Kidney epithelial cell (primary cell): ENCODE measurements at regions not wholly inside any gene's neighbourhood (a gene's known extent, or its start where the extent isn't known, plus 50 kb on each side); places are given as distances from the start of the nearest gene placed in this dataset.

Experiments used
- DNase-seq: peaks from one replicate; pipeline ENCODE4 v3.0.0-alpha.2; 2010; ENCODE audit warnings: low read depth
- H3K27me3 ChIP-seq: 2 replicates; pipeline ENCODE4 v1.6.0; 2011; ENCODE audit warnings: low read length; ENCODE audit not compliant: control insufficient read depth, insufficient read depth
- H3K36me3 ChIP-seq: 2 replicates; pipeline ENCODE4 v1.5.1; 2011; ENCODE audit warnings: low read length; ENCODE audit not compliant: control insufficient read depth, insufficient read depth
- H3K4me3 ChIP-seq: 2 replicates; pipeline ENCODE4 v1.5.1; 2011; ENCODE audit warnings: low read depth, mild to moderate bottlenecking, control low read depth, low read length
- TF ChIP-seq, protein P1 (sequence below): IDR thresholded peaks from 2 replicates; pipeline ENCODE4 v1.5.1; 2011; ENCODE audit warnings: mild to moderate bottlenecking, moderate library complexity, low read length, control low read depth, inconsistent platforms; ENCODE audit not compliant: insufficient read depth, poor library complexity, severe bottlenecking

DNA sequence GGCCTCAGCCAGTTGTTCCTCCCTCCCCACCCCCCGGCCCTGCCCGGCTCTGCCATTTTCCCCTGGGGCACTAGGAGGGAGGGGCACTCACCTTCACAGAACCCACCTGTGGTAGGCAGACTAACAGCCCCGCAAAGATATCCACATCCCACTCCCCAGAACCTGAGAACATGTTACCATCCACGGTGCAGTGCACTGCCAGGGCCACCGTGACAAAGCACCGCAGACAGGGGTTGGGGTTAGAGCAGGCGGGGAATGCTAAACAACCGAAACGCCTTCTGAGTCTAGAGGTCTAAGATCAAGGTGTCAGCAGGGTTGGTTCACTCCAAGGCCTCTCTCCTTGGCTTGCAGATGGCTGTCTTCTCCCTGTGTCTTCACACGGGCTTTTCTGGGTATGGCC lies 57.4 kb upstream of the NCOR2 start:
- DNase-seq = no peak
- TF ChIP-seq, protein P1, sequence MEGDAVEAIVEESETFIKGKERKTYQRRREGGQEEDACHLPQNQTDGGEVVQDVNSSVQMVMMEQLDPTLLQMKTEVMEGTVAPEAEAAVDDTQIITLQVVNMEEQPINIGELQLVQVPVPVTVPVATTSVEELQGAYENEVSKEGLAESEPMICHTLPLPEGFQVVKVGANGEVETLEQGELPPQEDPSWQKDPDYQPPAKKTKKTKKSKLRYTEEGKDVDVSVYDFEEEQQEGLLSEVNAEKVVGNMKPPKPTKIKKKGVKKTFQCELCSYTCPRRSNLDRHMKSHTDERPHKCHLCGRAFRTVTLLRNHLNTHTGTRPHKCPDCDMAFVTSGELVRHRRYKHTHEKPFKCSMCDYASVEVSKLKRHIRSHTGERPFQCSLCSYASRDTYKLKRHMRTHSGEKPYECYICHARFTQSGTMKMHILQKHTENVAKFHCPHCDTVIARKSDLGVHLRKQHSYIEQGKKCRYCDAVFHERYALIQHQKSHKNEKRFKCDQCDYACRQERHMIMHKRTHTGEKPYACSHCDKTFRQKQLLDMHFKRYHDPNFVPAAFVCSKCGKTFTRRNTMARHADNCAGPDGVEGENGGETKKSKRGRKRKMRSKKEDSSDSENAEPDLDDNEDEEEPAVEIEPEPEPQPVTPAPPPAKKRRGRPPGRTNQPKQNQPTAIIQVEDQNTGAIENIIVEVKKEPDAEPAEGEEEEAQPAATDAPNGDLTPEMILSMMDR = no peak

DNA sequence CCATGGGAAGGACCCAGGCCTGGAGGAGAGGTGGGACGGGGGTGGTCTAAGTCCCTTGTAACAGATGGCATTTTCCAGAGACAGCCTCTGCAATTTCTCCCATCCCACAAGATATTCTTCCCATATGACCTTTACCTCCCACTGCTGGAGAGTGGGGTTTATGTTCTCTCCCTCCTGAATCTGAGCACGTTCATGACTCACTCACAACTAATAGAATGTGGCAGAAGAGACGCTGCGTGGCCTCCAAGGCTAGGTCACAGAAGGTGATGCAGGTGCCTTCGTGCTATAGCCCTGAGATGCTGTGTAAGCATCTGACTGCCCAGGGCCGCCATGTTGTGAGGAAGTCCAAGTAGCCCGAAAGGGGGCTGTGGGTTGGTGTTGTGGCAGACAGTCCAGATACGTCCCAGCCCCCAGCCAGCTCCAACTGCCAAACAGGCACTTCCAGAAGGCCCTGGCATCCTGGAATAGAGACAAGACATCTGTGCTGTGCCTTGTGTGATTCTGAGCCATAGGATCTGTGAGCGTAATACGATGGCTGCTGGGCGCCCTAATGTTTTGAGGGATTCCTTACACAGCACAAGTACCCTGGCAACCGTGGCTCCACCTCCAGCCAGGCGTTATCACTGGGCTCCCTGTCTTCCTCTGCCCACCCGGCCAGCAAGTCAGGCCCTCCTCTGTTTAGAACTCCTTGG lies 56.1 kb upstream of the NCOR2 start:
- TF ChIP-seq, protein P1 = no peak
- Histone ChIP-seq H3K4me3 (no peak overlapping the region), H3K36me3 (no peaks in the 10 kb centered on the region), H3K27me3 (no peaks in the 10 kb centered on the region)
- DNase-seq = no peak

More for the DNA sequence above, 57.4 kb upstream of the NCOR2 start:
- Histone ChIP-seq H3K27me3 (no peaks in the 10 kb centered on the region), H3K36me3 (no peaks in the 10 kb centered on the region), H3K4me3 (no peak overlapping the region)

DNA sequence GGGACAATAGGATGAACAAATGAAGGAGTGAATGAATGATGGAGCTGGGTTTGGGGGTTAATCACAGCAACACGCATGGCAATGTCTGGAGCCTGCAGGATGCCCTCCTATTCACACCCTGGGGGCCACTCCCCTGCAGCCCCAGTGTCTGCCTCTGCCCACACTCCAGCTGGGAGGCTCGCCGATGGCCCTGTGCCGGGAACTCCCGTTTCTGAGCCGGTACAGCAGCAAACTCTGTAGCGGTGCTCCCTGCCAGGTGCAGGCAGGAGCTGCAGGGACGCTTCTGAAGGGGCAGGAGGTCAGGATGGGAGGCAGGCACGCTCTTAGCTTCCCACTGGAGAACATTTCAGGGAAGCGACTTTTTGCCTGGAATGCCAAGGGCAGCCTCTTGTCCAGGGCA lies 55.4 kb upstream of the NCOR2 start:
- Histone ChIP-seq H3K36me3 (no peaks in the 10 kb centered on the region), H3K27me3 (peaks cover 4% of the 10 kb centered on the region), H3K4me3 (no peak overlapping the region)
- DNase-seq = no peak
- TF ChIP-seq, protein P1 = no peak

DNA sequence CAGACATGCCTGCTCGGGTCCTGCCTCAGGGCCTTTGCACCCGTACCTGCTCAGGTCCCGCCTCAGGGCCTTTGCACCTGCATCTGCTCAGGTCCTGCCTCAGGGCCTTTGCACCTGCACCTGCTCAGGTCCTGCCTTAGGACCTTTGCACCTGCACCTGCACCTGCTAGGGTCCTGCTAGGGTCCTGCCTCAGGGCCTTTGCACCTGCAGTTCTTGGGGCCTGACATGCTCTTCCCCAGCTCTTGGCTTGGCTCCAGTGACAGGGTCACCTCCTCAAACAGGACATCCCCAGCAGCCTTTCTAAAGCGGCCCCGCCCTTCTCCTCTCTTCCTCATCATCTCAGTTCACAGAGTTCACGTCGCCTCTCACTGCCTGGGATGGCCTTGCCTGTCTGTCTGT lies 54.9 kb upstream of the NCOR2 start:
- DNase-seq = no peak

DNA sequence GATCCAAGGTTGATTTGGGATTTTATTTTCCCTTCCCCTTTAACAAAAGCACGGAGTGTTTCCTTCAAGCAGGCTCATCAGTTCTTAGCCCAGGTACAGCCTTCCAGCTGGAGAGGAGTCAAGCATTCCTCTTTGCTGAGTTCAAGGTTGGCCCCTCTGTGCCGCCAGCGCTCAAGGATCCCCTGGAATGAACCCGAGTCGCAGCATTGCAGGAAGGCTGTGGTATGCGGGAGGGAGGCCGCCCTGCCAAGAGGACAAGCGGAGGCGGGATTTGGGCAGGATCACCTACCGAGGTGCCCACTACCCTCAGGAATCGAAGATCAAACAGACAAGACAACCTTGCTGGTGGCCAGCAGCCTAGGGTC lies 53.9 kb upstream of the NCOR2 start:
- TF ChIP-seq, protein P1 = no peak
- DNase-seq = no peak
- H3K4me3 ChIP-seq = no peak overlapping the region

More for the DNA sequence above, 54.9 kb upstream of the NCOR2 start:
- Histone ChIP-seq H3K4me3 (no peak overlapping the region), H3K27me3 (peaks cover 5% of the 10 kb centered on the region), H3K36me3 (no peaks in the 10 kb centered on the region)
- TF ChIP-seq, protein P1 = no peak

More for the DNA sequence above, 53.9 kb upstream of the NCOR2 start:
- peaks cover 5% of the 10 kb centered on the region for H3K27me3 ChIP-seq
- H3K36me3 ChIP-seq = no peaks in the 10 kb centered on the region
